K562 (cell line): ENCODE measurements at regions not wholly inside any gene's neighbourhood (a gene's known extent, or its start where the extent isn't known, plus 50 kb on each side); places are given as distances from the start of the nearest gene placed in this dataset.

ENCODE experiments used
- ATAC-seq: fragments of 200-7000 bp; cut with Tn5 transposase; 3 replicates; pipeline ENCODE4 v1.9.1; 2020; ENCODE audit warnings: moderate library complexity
- BruUV-seq: library from RNA; stranded (reverse); fragments of 400-500 nt; replicated peaks from 2 replicates; lab custom pipeline; 2021; lab: Mats Ljungman, UMichigan
- CTCF ChIA-PET: fragments of 300-600 bp; formaldehyde crosslinking; extraction: SDS; loops from one replicate; lab custom pipeline; 2021; ENCODE audit warnings: low intra/inter-chr PET ratio; lab: Yijun Ruan, JAX
- POLR2A ChIA-PET: fragments of 300-600, 350-650 bp; sonication (Branson Sonifier 250); formaldehyde crosslinking; extraction: SDS; loops from one replicate; lab custom pipeline; 2021; ENCODE audit warnings: antibody characterized with exemption, inconsistent platforms; lab: Yijun Ruan, JAX
- DNase-seq, 4 experiments: peaks; one replicate each; pipeline versions ENCODE4 v3.0.0 to v3.0.0-alpha.2; 2011 to 2018; ENCODE audit warnings: low spot score in 3 of 4, mixed read lengths in 3 of 4; ENCODE audit errors: extremely low read depth in 1 of 4
- FAIRE-seq: peaks from 2 replicates; lab custom pipeline; 2011; peaks lifted over from hg19 to GRCh38; lab: Jason Lieb, UNC
- H2AFZ ChIP-seq: 2 replicates; pipeline ENCODE4 v1.6.0; 2011; ENCODE audit warnings: low read depth, low read length, control low read depth, inconsistent platforms
- H3K27ac ChIP-seq: fragments of 200-600 bp; 3 replicates; pipeline ENCODE4 v1.8.0; 2011; ENCODE audit warnings: low read depth, mild to moderate bottlenecking, control low read depth, inconsistent platforms, low read length, moderate library complexity, mixed read lengths; ENCODE audit errors: extremely low read depth
- H3K27me3 ChIP-seq, 2 experiments: fragments of 300-600 bp in 1 of 2; 2 replicates in 1 of 2; 3 replicates in 1 of 2; pipeline versions ENCODE4 v1.6.0 to v1.8.0; 2011; ENCODE audit warnings: inconsistent platforms in 2 of 2, low read length in 2 of 2, mild to moderate bottlenecking in 1 of 2, mixed read lengths in 1 of 2, moderate library complexity in 1 of 2; ENCODE audit not compliant: control insufficient read depth in 2 of 2, insufficient read depth in 2 of 2
- H3K36me3 ChIP-seq: fragments of 300-600 bp; 3 replicates; pipeline ENCODE4 v1.8.0; 2011; ENCODE audit warnings: mild to moderate bottlenecking, low read length, inconsistent platforms; ENCODE audit not compliant: control insufficient read depth, insufficient read depth
- H3K4me1 ChIP-seq, 2 experiments: fragments of 200-600 bp in 1 of 2; replicated peaks in 1 of 2; 2 replicates in 1 of 2; 3 replicates in 1 of 2; pipeline versions ENCODE4 v1.5.1 to v1.8.0; 2011; ENCODE audit warnings: inconsistent platforms in 2 of 2, low read length in 2 of 2, mild to moderate bottlenecking in 1 of 2, mixed read lengths in 1 of 2, moderate library complexity in 1 of 2; ENCODE audit not compliant: control insufficient read depth in 2 of 2, insufficient read depth in 2 of 2
- H3K4me2 ChIP-seq: 2 replicates; pipeline ENCODE4 v1.6.1; 2011; ENCODE audit warnings: low read length, control low read depth, inconsistent platforms, mixed read lengths; ENCODE audit not compliant: insufficient read depth
- H3K4me3 ChIP-seq: fragments of 200-600 bp; sonication (generic), shearing (Covaris generic); 2 replicates; pipeline ENCODE4 v1.5.1; 2016; ENCODE audit warnings: control low read depth, inconsistent platforms
- H3K79me2 ChIP-seq: fragments of 200-600 bp; 3 replicates; pipeline ENCODE4 v1.8.0; 2011; ENCODE audit warnings: low read length, inconsistent platforms; ENCODE audit not compliant: control insufficient read depth, insufficient read depth
- H3K9ac ChIP-seq, 2 experiments: 2 replicates each; pipeline versions ENCODE4 v1.6.0 to v1.6.1; 2011; ENCODE audit warnings: low read depth in 2 of 2, low read length in 2 of 2, control low read depth in 1 of 2, inconsistent platforms in 1 of 2, mild to moderate bottlenecking in 1 of 2, mixed read lengths in 1 of 2; ENCODE audit not compliant: insufficient read depth in 1 of 2
- H3K9me1 ChIP-seq: one replicate; pipeline ENCODE4 v1.6.0; 2011; ENCODE audit warnings: inconsistent platforms, mild to moderate bottlenecking, low read length, moderate library complexity; ENCODE audit not compliant: control insufficient read depth, insufficient read depth
- H3K9me3 ChIP-seq: replicated peaks from 2 replicates; pipeline ENCODE4 v1.5.1; 2011; ENCODE audit warnings: low read depth, low read length, inconsistent platforms; ENCODE audit not compliant: control insufficient read depth, insufficient read depth
- H4K20me1 ChIP-seq: replicated peaks from 2 replicates; pipeline ENCODE4 v1.6.1; 2011; ENCODE audit warnings: low read length, inconsistent platforms, mixed read lengths; ENCODE audit not compliant: control insufficient read depth, insufficient read depth
- ETV5 ChIP-seq: sonication (generic); formaldehyde crosslinking; IDR thresholded peaks from 2 replicates; pipeline ENCODE4 v1.4.0; 2020; ENCODE audit warnings: low read depth, mild to moderate bottlenecking, missing genetic modification reagents
- ETV6 ChIP-seq, 3 experiments: fragments of 150-350 bp in 1 of 3; sonication (generic) in 1 of 3; formaldehyde crosslinking in 1 of 3; IDR thresholded peaks; 2 replicates each; pipeline versions ENCODE4 v1.6.1 to v1.8.0; 2014 to 2022; ENCODE audit warnings: borderline replicate concordance in 2 of 3, low read depth in 2 of 3, antibody characterized with exemption in 1 of 3, low read length in 1 of 3, mild to moderate bottlenecking in 1 of 3, missing genetic modification reagents in 1 of 3
- LEF1 ChIP-seq: fragments of 450-650 bp; IDR thresholded peaks from 2 replicates; pipeline ENCODE4 v1.6.1; 2016; ENCODE audit warnings: mild to moderate bottlenecking
- NCOA4 ChIP-seq: fragments of 450-650 bp; IDR thresholded peaks from 2 replicates; pipeline ENCODE4 v1.6.1; 2018; ENCODE audit warnings: mild to moderate bottlenecking; ENCODE audit not compliant: partially characterized antibody
- NUFIP1 ChIP-seq: fragments of 450-650 bp; IDR thresholded peaks from 2 replicates; pipeline ENCODE4 v1.6.1; 2018; ENCODE audit not compliant: partially characterized antibody
- WGBS: fragments of 100-300 bp; shearing (Covaris generic); methylation state at CpG from one replicate; pipeline ENCODE4 v1.1.6; 2016; ENCODE audit warnings: low coverage, mixed read lengths; ENCODE audit not compliant: insufficient coverage; ENCODE audit errors: missing lambda C conversion rate; 5-methylcytosine and 5-hydroxymethylcytosine counted together
- in situ Hi-C: fragments of 300-500 bp; cut with MboI; formaldehyde crosslinking; loops from 4 replicates; pipeline ENCODE4 v1.15.0; 2018; ENCODE audit warnings: inconsistent platforms, mixed read lengths
- intact Hi-C: fragments of 100-400 bp; cut with micrococcal nuclease; formaldehyde crosslinking; loops from 2 replicates; pipeline ENCODE4 v1.14.2; 2022

GRCh38 chr11:100563541-100564280 is 123.4 kb upstream of the ARHGAP42 start:
- Histone ChIP-seq H3K9me3 (no peaks in the 10 kb centered on the region), H2AFZ (no peak overlapping the region)
- POLR2A ChIA-PET = no interaction called here
- TF ChIP-seq ETV5 (CRISPR knock-in tag) (no peak), ETV6 (IDR thresholded peaks at IDR 0.05; ENCODE audit: borderline replicate concordance in 1 of 2, low read depth in 2 of 2, low read length in 1 of 2) (no peak), ETV6 (CRISPR knock-in tag; IDR thresholded peaks at IDR 0.05; ENCODE audit: borderline replicate concordance) (no peak), LEF1 (no peak), NCOA4 (no peak), NUFIP1 (no peak)
- TF ChIP-seq, all 486 proteins: peak for 0
- Histone ChIP-seq H4K20me1 (no peaks in the 10 kb centered on the region), H3K4me3 (no peak overlapping the region), H3K27ac (no peak overlapping the region), H3K79me2 (no peaks in the 10 kb centered on the region), H3K4me2 (no peak overlapping the region), H3K9me1 (no peaks in the 10 kb centered on the region), H3K27me3 (no peaks in the 10 kb centered on the region), H3K4me1 (no peaks in the 10 kb centered on the region), H3K36me3 (no peaks in the 10 kb centered on the region), H3K9ac (no peak overlapping the region)
- ATAC-seq = no peak
- no peak for FAIRE-seq
- CTCF ChIA-PET = no interaction called here
- no TSS peak for BruUV-seq
- intact Hi-C loops = no loop called here
- in situ Hi-C loops = no loop called here
- no peak for DNase-seq
- WGBS = 2% methylated on average over 8 of the region's 8 CpGs
